Fibroblast of the aortic adventitia (primary cell): ENCODE measurements at regions not wholly inside any gene's neighbourhood (a gene's known extent, or its start where the extent isn't known, plus 50 kb on each side); places are given as distances from the start of the nearest gene placed in this dataset.
A peak's percentile ranks its signal among the peaks of the same experiment; 100 is the strongest.
"Not testable (repeated sequence)": the region's sequence is repeated elsewhere in the genome, so short reads cannot be mapped to it uniquely, and the experiment has no call there.

Experiments
- DNase-seq: peaks from one replicate; pipeline ENCODE4 v3.0.0-alpha.2; 2010; ENCODE audit warnings: low read depth
- H3K4me3 ChIP-seq: 2 replicates; pipeline ENCODE4 v1.5.1; 2011; ENCODE audit warnings: low read depth, mild to moderate bottlenecking, control low read depth, low read length, moderate library complexity
- CTCF ChIP-seq: IDR thresholded peaks from 2 replicates; pipeline ENCODE4 v1.5.1; 2011; ENCODE audit warnings: mild to moderate bottlenecking, low read length, control low read depth, inconsistent platforms; ENCODE audit not compliant: insufficient read depth

DNA sequence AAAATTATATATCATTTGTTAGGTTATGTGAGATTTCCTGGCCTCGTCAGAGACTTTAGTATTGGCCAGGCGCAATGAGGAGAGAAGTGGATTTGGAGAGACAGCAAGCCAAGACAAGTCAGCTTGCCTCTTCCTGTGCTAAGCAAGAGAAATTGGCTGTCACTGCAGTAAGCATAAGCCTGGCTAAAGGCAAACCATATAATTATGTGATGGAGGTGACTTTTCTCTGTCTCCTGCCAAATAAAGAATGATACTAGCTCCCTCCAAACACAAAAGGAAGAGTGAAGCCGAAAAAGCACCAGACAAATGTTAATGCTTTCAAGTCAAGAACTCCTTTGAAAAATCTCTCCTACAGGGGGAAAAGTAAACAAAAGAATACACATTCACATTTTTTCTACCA lies 2246.0 kb downstream of the ARAP2 start:
- peak; percentile 2 for DNase-seq
- no peak overlapping the region for H3K4me3 ChIP-seq
- TF ChIP-seq CTCF: no peak

- DNase-seq: no peak
- no peak overlapping the region for H3K4me3 ChIP-seq
- TF ChIP-seq CTCF: no peak
Measured at GRCh38 chr4:34000356-34000755, 2244.0 kb downstream of the ARAP2 start.

- H3K4me3 ChIP-seq, DNase-seq: not testable (repeated sequence)
Measured at GRCh38 chr4:34006540-34006939, 2237.8 kb downstream of the ARAP2 start.

GRCh38 chr4:34009951-34010350 lies 2234.4 kb downstream of the ARAP2 start:
- no peak for TF ChIP-seq CTCF
- H3K4me3 ChIP-seq: no peak overlapping the region
- DNase-seq: no peak

- no peak for TF ChIP-seq CTCF
Measured at GRCh38 chr4:34010751-34011519, 2233.4 kb downstream of the ARAP2 start.

GRCh38 chr4:34035225-34035624 lies 2209.1 kb downstream of the ARAP2 start:
- no peak for DNase-seq
- H3K4me3 ChIP-seq: no peak overlapping the region
- TF ChIP-seq CTCF: no peak

More at GRCh38 chr4:34010751-34011519, 2233.4 kb downstream of the ARAP2 start:
- DNase-seq: no peak
- H3K4me3 ChIP-seq: no peak overlapping the region

DNA sequence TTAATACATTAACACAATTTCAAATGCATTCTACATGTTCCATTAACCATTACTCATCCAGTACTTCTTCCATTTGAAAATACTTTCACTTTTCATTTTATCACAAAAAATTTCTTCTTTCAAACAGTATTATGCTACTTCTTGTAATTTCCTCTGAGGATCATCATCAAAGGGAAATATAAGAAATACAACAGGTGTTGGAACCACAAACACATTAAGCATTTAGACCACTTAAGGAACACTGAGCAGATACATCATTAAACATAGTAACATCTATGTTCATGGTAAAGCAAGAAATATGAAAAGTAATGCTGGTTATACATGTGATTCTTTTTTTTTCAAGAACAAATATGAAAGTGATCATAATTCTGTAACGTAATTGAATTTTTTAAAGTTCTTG lies 2207.0 kb downstream of the ARAP2 start:
- DNase-seq: no peak

More for the DNA sequence above, 2207.0 kb downstream of the ARAP2 start:
- no peak for TF ChIP-seq CTCF
- H3K4me3 ChIP-seq: no peak overlapping the region
